Trophoblast cell (in vitro differentiated cells and primary cell): ENCODE measurements at regions not wholly inside any gene's neighbourhood (a gene's known extent, or its start where the extent isn't known, plus 50 kb on each side); places are given as distances from the start of the nearest gene placed in this dataset.

Source experiments
- DNase-seq, 2 donors: peaks; one replicate each; pipeline ENCODE4 v3.0.0-alpha.2; 2016
- H2AFZ ChIP-seq: 2 replicates; pipeline ENCODE4 v1.6.1; 2013; ENCODE audit warnings: low read length, moderate library complexity, mild to moderate bottlenecking; ENCODE audit not compliant: insufficient read depth, poor library complexity
- H2AK5ac ChIP-seq: 2 replicates; pipeline ENCODE4 v1.6.1; 2013; ENCODE audit warnings: mild to moderate bottlenecking, low read length
- H2BK120ac ChIP-seq: 2 replicates; pipeline ENCODE4 v1.6.1; 2013; ENCODE audit warnings: low read length, mild to moderate bottlenecking, moderate library complexity; ENCODE audit not compliant: insufficient read depth, poor library complexity
- H2BK12ac ChIP-seq: 2 replicates; pipeline ENCODE4 v1.6.1; 2013; ENCODE audit warnings: mild to moderate bottlenecking, low read length, moderate library complexity
- H2BK5ac ChIP-seq: 2 replicates; pipeline ENCODE4 v1.6.1; 2013; ENCODE audit warnings: low read length, low read depth, moderate library complexity, mild to moderate bottlenecking; ENCODE audit not compliant: poor library complexity
- H3K14ac ChIP-seq: 2 replicates; pipeline ENCODE4 v1.6.1; 2013; ENCODE audit warnings: mild to moderate bottlenecking, low read length
- H3K18ac ChIP-seq: 2 replicates; pipeline ENCODE4 v1.6.1; 2013; ENCODE audit warnings: mild to moderate bottlenecking, low read length
- H3K23ac ChIP-seq: 2 replicates; pipeline ENCODE4 v1.6.1; 2013; ENCODE audit warnings: low read length
- H3K27ac ChIP-seq: 2 replicates; pipeline ENCODE4 v1.5.1; 2013; ENCODE audit warnings: low read depth, mild to moderate bottlenecking, inconsistent platforms, low read length, moderate library complexity
- H3K27me3 ChIP-seq: 2 replicates; pipeline ENCODE4 v1.6.1; 2013; ENCODE audit warnings: inconsistent platforms, mild to moderate bottlenecking, low read length, moderate library complexity; ENCODE audit not compliant: insufficient read depth
- H3K36me3 ChIP-seq, 2 experiments: 1 replicate in 1 of 2; 2 replicates in 1 of 2; pipeline ENCODE4 v1.6.1; 2013; ENCODE audit warnings: low read length in 2 of 2, mild to moderate bottlenecking in 2 of 2, moderate library complexity in 1 of 2; ENCODE audit not compliant: insufficient read depth in 2 of 2, control insufficient read depth in 1 of 2
- H3K4ac ChIP-seq: 2 replicates; pipeline ENCODE4 v1.6.1; 2013; ENCODE audit warnings: low read depth, mild to moderate bottlenecking, low read length, moderate library complexity
- H3K4me1 ChIP-seq, 2 experiments: 1 replicate in 1 of 2; 2 replicates in 1 of 2; pipeline ENCODE4 v1.6.1; 2013; ENCODE audit warnings: low read length in 2 of 2, mild to moderate bottlenecking in 2 of 2, moderate library complexity in 1 of 2; ENCODE audit not compliant: insufficient read depth in 2 of 2, control insufficient read depth in 1 of 2
- H3K4me2 ChIP-seq: 2 replicates; pipeline ENCODE4 v1.6.1; 2013; ENCODE audit warnings: inconsistent platforms, mild to moderate bottlenecking, low read length, moderate library complexity
- H3K4me3 ChIP-seq: 2 replicates; pipeline ENCODE4 v1.5.1; 2013; ENCODE audit warnings: mild to moderate bottlenecking, low read depth, low read length, inconsistent platforms
- H3K79me1 ChIP-seq: one replicate; pipeline ENCODE4 v1.6.1; 2013; ENCODE audit warnings: low read length
- H3K79me2 ChIP-seq: 2 replicates; pipeline ENCODE4 v1.6.1; 2013; ENCODE audit warnings: low read length, mild to moderate bottlenecking; ENCODE audit not compliant: control insufficient read depth, insufficient read depth, poor library complexity
- H3K9ac ChIP-seq: 2 replicates; pipeline ENCODE4 v1.6.1; 2013; ENCODE audit warnings: mild to moderate bottlenecking, low read length
- H3K9me3 ChIP-seq: 2 replicates; pipeline ENCODE4 v1.6.1; 2013; ENCODE audit warnings: low read depth, mild to moderate bottlenecking, control low read depth, inconsistent platforms, low read length; ENCODE audit not compliant: insufficient read depth
- H4K12ac ChIP-seq: 2 replicates; pipeline ENCODE4 v1.6.1; 2013; ENCODE audit warnings: low read depth, mild to moderate bottlenecking, low read length, moderate library complexity
- H4K8ac ChIP-seq: 2 replicates; pipeline ENCODE4 v1.6.1; 2013; ENCODE audit warnings: low read depth, mild to moderate bottlenecking, low read length, moderate library complexity
- H4K91ac ChIP-seq: one replicate; pipeline ENCODE4 v1.6.1; 2013; ENCODE audit warnings: low read depth, mild to moderate bottlenecking, low read length, moderate library complexity
- WGBS: extraction: QIAGEN DNeasy Blood & Tissue Kit; methylation state at CpG from one replicate; pipeline ENCODE4 v1.1.7; 2013; ENCODE audit warnings: missing lambda C conversion rate; ENCODE audit not compliant: insufficient read length, insufficient coverage; ENCODE audit errors: extremely low coverage; 5-methylcytosine and 5-hydroxymethylcytosine counted together

DNA sequence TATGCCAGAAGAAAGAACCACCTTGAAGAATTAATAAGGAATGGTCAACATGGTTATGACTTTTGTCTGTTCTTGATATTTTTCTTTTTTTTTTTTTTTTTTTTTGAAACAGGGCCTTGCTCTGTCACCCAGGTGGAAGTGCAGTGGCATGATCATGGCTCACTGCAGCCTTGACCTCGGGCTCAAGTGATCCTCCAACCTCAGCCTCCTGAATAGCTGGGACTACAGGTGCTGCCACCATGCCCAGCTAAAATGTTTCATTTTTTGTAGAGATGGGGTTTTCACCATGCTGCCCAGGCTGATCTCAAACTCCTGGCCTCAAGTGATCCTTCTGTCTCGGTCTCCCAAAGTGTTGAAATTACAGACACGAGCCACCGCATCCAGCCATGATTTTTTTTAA lies 53.4 kb upstream of the ACSL3 start:
- Histone ChIP-seq H2BK5ac (no peak overlapping the region), H3K4me2 (no peak overlapping the region), H3K4ac (no peak overlapping the region), H2BK120ac (no peak overlapping the region), H2AK5ac (no peak overlapping the region), H2BK12ac (no peak overlapping the region), H3K4me3 (no peak overlapping the region), H3K9me3 (no peaks in the 10 kb centered on the region), H3K79me2 (no peaks in the 10 kb centered on the region), H4K91ac (no peak overlapping the region), H3K79me1 (no peaks in the 10 kb centered on the region), H3K27ac (no peak overlapping the region), H3K9ac (no peak overlapping the region), H4K8ac (no peak overlapping the region), H3K27me3 (no peaks in the 10 kb centered on the region), H2AFZ (no peak overlapping the region), H3K18ac (no peak overlapping the region), H3K36me3 (no peaks in the 10 kb centered on the region), H3K23ac (no peak overlapping the region), H4K12ac (no peak overlapping the region), H3K14ac (no peak overlapping the region), H3K4me1 (peaks cover 3 to 5% of the 10 kb centered on the region in 2 experiments)
- no peak for DNase-seq
- WGBS, result no CpG with 5 or more reads among the region's 4 CpGs

DNA sequence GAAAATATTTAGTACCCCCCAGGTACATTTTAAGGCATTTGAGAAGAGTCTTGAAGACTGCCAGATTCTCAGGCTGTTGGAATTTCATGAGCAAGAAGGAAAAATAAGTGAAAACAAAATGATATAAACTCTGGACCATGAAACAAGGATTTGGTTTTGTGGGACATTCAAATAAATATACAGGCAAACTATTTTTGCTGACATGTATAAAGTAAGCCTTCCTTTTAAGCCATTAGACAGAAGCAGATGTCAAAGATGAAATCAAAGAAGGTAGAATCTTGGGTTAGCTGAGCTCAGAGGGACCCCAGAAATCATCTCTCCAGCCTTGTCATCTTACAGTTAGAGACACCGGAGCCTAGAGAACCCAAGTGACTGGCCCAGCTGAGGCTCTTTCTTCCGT lies 51.3 kb upstream of the ACSL3 start:
- H2BK120ac ChIP-seq, result no peak overlapping the region
- no peak overlapping the region for H3K4me2 ChIP-seq
- no peak overlapping the region for H3K27ac ChIP-seq
- no peak overlapping the region for H3K4me3 ChIP-seq
- H3K9ac ChIP-seq, result no peak overlapping the region
- H3K36me3 ChIP-seq, result no peaks in the 10 kb centered on the region
- no peak overlapping the region for H3K4ac ChIP-seq
- no peak overlapping the region for H3K23ac ChIP-seq
- H3K4me1 ChIP-seq, result peaks cover 3 to 5% of the 10 kb centered on the region in 2 experiments
- DNase-seq, result no peak
- no peak overlapping the region for H2BK5ac ChIP-seq
- H3K79me2 ChIP-seq, result no peaks in the 10 kb centered on the region
- no peak overlapping the region for H3K14ac ChIP-seq
- WGBS, result no CpG with 5 or more reads among the region's 2 CpGs
- no peaks in the 10 kb centered on the region for H3K9me3 ChIP-seq
- no peak overlapping the region for H4K8ac ChIP-seq
- H3K27me3 ChIP-seq, result no peaks in the 10 kb centered on the region
- no peak overlapping the region for H2AFZ ChIP-seq
- no peak overlapping the region for H2AK5ac ChIP-seq
- no peak overlapping the region for H4K12ac ChIP-seq
- H4K91ac ChIP-seq, result no peak overlapping the region
- H3K18ac ChIP-seq, result no peak overlapping the region
- no peak overlapping the region for H2BK12ac ChIP-seq
- no peaks in the 10 kb centered on the region for H3K79me1 ChIP-seq

DNA sequence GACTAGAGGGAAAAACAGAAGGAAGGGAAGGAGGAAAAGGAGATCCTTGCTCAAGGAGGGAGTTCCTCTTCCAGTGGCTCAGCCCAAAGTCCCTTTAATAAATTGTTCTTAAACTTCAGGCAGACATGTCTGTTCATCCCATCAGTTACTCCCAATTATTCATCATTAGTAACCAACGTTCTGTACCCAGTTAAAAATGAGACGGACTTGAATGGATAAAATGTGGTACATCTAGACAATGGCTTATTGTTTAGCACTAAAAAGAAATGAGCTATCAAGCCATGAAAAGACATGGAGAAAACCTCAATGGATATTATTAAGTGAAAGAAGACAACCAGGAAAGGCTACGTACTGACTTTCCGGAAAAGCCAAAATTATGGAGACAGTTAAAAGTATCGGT lies 50.8 kb upstream of the ACSL3 start:
- H3K4me3 ChIP-seq, result no peak overlapping the region
- H4K91ac ChIP-seq, result no peak overlapping the region
- H3K9ac ChIP-seq, result no peak overlapping the region
- no peak overlapping the region for H3K4me2 ChIP-seq
- peaks cover 3 to 5% of the 10 kb centered on the region in 2 experiments for H3K4me1 ChIP-seq
- no peak overlapping the region for H4K8ac ChIP-seq
- H3K79me1 ChIP-seq, result no peaks in the 10 kb centered on the region
- H2AFZ ChIP-seq, result no peak overlapping the region
- no peak overlapping the region for H3K27ac ChIP-seq
- WGBS, result no CpG with 5 or more reads among the region's 5 CpGs
- no peak overlapping the region for H2BK12ac ChIP-seq
- H3K27me3 ChIP-seq, result no peaks in the 10 kb centered on the region
- no peak overlapping the region for H3K4ac ChIP-seq
- no peak overlapping the region for H4K12ac ChIP-seq
- H2BK120ac ChIP-seq, result no peak overlapping the region
- no peak overlapping the region for H2BK5ac ChIP-seq
- H3K23ac ChIP-seq, result no peak overlapping the region
- no peaks in the 10 kb centered on the region for H3K79me2 ChIP-seq
- H3K9me3 ChIP-seq, result no peaks in the 10 kb centered on the region
- no peaks in the 10 kb centered on the region for H3K36me3 ChIP-seq
- H3K18ac ChIP-seq, result no peak overlapping the region
- H3K14ac ChIP-seq, result no peak overlapping the region
- no peak for DNase-seq
- no peak overlapping the region for H2AK5ac ChIP-seq
